ENCODE measurements at regions not wholly inside any gene's neighbourhood (a gene's known extent, or its start where the extent isn't known, plus 50 kb on each side); places are given as distances from the start of the nearest gene placed in this dataset.

DNA sequence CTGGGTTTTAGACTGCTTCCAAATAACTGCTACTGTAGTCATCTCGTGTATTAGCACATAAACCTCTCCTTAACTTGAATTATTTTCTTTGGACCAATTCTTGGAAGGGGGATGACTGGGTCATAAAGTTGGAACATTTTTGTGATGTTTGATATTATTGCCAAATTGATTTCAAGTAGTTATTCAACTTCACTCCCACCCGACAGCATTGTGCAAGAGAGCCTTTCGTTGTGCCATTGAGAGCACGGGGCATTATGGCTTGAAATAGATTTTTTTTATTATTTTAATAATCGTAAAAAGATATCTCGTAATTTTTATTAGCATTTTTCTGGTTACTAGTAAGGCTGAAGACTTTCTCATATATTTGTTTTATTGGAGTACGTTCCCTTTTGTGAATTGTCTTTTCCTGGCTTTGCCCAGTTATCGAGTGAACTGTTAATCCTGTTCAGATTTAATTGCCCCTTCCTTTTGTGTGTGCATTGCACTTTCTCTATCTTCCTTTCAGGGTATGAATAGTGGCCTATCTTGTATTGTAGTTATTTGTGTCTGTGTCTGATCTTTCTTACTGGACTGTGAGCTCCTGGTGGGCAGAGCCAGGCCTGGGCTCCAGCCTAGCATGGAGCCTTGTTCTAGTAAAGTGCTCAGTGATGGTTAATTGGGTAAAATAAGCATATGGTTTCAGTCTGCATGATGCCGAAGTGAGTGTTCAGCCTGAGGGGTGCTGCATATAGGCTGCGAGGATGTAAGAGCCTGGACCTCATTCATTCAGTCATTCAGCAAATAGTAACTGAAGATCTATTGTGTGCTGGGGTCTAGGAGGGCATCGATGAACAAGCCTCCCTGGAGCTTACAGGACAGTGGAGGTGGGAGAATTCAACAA is 93.5 kb upstream of the SHB start:
- no peaks in the 10 kb centered on the region for H3K36me3 ChIP-seq (ENCODE audit: control insufficient read depth, insufficient read depth, low read length)
- H3K9me3 ChIP-seq (ENCODE audit: control insufficient read depth, insufficient read depth, low read length): no peaks in the 10 kb centered on the region

GRCh38 chr9:38160613-38161215 is 91.7 kb upstream of the SHB start:
- H3K4me1 ChIP-seq (ENCODE audit: control insufficient read depth, insufficient read depth, low read length): no peaks in the 10 kb centered on the region
- peaks cover 2% of the 10 kb centered on the region for H3K27me3 ChIP-seq (ENCODE audit: control insufficient read depth, insufficient read depth, low read length)
- H3K4me3 ChIP-seq (ENCODE audit: low read depth, low read length): no peak overlapping the region
- H3K9ac ChIP-seq (ENCODE audit: low read depth, low read length): no peak overlapping the region
- H3K36me3 ChIP-seq (ENCODE audit: control insufficient read depth, insufficient read depth, low read length): no peaks in the 10 kb centered on the region
- H3K9me3 ChIP-seq (ENCODE audit: control insufficient read depth, insufficient read depth, low read length): no peaks in the 10 kb centered on the region

More for the DNA sequence above, 93.5 kb upstream of the SHB start:
- H3K9ac ChIP-seq (ENCODE audit: low read depth, low read length): no peak overlapping the region
- H3K4me3 ChIP-seq (ENCODE audit: low read depth, low read length): no peak overlapping the region
- peaks cover 2% of the 10 kb centered on the region for H3K27me3 ChIP-seq (ENCODE audit: control insufficient read depth, insufficient read depth, low read length)
- H3K4me1 ChIP-seq (ENCODE audit: control insufficient read depth, insufficient read depth, low read length): no peaks in the 10 kb centered on the region

DNA sequence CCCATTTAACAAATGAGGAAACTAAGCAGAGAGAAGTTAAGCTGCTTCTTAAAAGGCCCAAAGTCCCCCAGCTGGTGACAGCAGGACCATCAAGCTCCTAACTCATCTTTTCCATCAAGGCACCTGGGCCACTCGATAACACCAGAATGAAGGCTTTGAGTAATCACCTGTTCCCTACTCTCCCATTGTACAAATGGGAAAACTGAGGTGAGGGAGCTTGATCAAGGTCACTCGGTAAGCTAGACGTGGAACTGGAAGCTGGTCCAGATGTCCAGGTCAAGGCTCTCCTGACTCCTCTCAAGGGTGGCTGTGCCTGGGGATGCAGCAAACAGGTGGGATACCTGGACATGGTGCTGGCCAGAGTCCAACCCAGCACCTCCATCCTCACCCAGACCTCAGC is 90.6 kb upstream of the SHB start:
- H3K27me3 ChIP-seq (ENCODE audit: control insufficient read depth, insufficient read depth, low read length): no peaks in the 10 kb centered on the region
- H3K4me1 ChIP-seq (ENCODE audit: control insufficient read depth, insufficient read depth, low read length): no peaks in the 10 kb centered on the region
- H3K9me3 ChIP-seq (ENCODE audit: control insufficient read depth, insufficient read depth, low read length): no peaks in the 10 kb centered on the region
- H3K36me3 ChIP-seq (ENCODE audit: control insufficient read depth, insufficient read depth, low read length): no peaks in the 10 kb centered on the region
- H3K4me3 ChIP-seq (ENCODE audit: low read depth, low read length): no peak overlapping the region
- H3K9ac ChIP-seq (ENCODE audit: low read depth, low read length): no peak overlapping the region

DNA sequence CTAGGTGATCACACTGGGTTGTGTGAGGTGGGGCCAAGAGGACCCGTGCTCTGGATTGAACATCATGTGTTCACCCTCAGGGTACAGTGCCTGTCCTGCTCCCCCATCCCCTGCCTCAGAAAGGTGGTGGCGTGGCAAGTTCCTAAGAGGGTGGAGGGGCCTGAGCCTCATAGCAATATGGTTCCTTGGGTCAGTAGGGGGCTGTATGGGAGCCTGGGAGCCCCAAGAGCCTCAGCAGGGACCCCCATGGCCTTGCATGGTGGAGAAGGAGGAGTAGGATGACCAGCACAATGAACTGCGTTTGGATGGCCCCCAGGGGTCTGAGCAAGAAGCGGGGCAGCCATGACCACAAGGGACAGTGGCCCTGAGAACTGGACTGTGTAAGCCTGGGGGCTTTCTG is 89.6 kb upstream of the SHB start:
- H3K27me3 ChIP-seq (ENCODE audit: control insufficient read depth, insufficient read depth, low read length): no peaks in the 10 kb centered on the region
- H3K4me3 ChIP-seq (ENCODE audit: low read depth, low read length): no peak overlapping the region
- no peak overlapping the region for H3K9ac ChIP-seq (ENCODE audit: low read depth, low read length)
- no peaks in the 10 kb centered on the region for H3K36me3 ChIP-seq (ENCODE audit: control insufficient read depth, insufficient read depth, low read length)
- H3K9me3 ChIP-seq (ENCODE audit: control insufficient read depth, insufficient read depth, low read length): no peaks in the 10 kb centered on the region
- H3K4me1 ChIP-seq (ENCODE audit: control insufficient read depth, insufficient read depth, low read length): no peaks in the 10 kb centered on the region

DNA sequence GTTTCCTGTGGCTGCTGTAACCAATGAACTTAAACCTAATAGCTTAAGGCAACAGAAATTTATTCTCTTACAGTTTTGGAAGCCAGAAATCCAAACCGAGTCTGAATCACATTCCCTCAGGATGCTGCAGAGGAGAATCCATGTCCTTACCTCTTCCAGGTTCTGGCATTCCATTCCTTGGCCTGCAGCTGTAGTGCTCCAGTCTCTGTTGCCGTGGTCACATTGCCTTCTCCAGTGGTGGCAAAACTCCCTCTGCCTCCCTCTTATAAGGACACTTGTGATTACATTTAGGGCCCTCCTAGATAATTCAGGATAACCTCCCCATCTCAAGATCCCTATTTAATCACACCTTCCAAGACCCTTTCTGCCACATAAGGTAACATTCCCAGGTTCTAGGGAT is 88.7 kb upstream of the SHB start:
- Histone ChIP-seq H3K9me3 (ENCODE audit: control insufficient read depth, insufficient read depth, low read length) (no peaks in the 10 kb centered on the region), H3K9ac (ENCODE audit: low read depth, low read length) (no peak overlapping the region), H3K4me1 (ENCODE audit: control insufficient read depth, insufficient read depth, low read length) (no peaks in the 10 kb centered on the region), H3K27me3 (ENCODE audit: control insufficient read depth, insufficient read depth, low read length) (no peaks in the 10 kb centered on the region), H3K36me3 (ENCODE audit: control insufficient read depth, insufficient read depth, low read length) (no peaks in the 10 kb centered on the region), H3K4me3 (ENCODE audit: low read depth, low read length) (no peak overlapping the region)

- no peaks in the 10 kb centered on the region for H3K9me3 ChIP-seq (ENCODE audit: control insufficient read depth, insufficient read depth, low read length)
- H3K9ac ChIP-seq (ENCODE audit: low read depth, low read length): no peak overlapping the region
- H3K4me1 ChIP-seq (ENCODE audit: control insufficient read depth, insufficient read depth, low read length): no peaks in the 10 kb centered on the region
- no peaks in the 10 kb centered on the region for H3K36me3 ChIP-seq (ENCODE audit: control insufficient read depth, insufficient read depth, low read length)
- H3K4me3 ChIP-seq (ENCODE audit: low read depth, low read length): no peak overlapping the region
- no peaks in the 10 kb centered on the region for H3K27me3 ChIP-seq (ENCODE audit: control insufficient read depth, insufficient read depth, low read length)
These were observed 85.7 kb upstream of the SHB start for GRCh38 chr9:38154501-38155421.

DNA sequence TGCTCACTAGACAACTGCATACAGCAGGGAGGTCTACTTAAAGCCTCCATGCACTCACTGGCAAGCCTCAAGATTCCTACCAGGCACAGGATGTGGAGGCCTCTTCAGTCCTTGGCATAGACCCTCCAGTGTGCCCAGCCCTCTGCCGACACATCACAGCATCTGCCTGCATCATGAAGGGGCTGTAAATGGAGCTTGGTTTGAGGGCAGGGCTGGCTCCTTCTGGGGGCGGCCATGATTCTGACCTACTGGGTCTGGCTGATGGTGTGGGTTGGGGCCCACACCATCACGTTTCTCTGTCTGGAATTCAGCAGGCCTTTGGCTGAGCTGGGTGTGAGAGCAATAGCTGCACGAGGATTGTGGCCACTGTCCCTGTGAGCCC is 84.9 kb upstream of the SHB start:
- no peaks in the 10 kb centered on the region for H3K36me3 ChIP-seq (ENCODE audit: control insufficient read depth, insufficient read depth, low read length)
- no peaks in the 10 kb centered on the region for H3K27me3 ChIP-seq (ENCODE audit: control insufficient read depth, insufficient read depth, low read length)
- no peaks in the 10 kb centered on the region for H3K4me1 ChIP-seq (ENCODE audit: control insufficient read depth, insufficient read depth, low read length)
- no peak overlapping the region for H3K4me3 ChIP-seq (ENCODE audit: low read depth, low read length)
- H3K9me3 ChIP-seq (ENCODE audit: control insufficient read depth, insufficient read depth, low read length): no peaks in the 10 kb centered on the region
- H3K9ac ChIP-seq (ENCODE audit: low read depth, low read length): no peak overlapping the region

DNA sequence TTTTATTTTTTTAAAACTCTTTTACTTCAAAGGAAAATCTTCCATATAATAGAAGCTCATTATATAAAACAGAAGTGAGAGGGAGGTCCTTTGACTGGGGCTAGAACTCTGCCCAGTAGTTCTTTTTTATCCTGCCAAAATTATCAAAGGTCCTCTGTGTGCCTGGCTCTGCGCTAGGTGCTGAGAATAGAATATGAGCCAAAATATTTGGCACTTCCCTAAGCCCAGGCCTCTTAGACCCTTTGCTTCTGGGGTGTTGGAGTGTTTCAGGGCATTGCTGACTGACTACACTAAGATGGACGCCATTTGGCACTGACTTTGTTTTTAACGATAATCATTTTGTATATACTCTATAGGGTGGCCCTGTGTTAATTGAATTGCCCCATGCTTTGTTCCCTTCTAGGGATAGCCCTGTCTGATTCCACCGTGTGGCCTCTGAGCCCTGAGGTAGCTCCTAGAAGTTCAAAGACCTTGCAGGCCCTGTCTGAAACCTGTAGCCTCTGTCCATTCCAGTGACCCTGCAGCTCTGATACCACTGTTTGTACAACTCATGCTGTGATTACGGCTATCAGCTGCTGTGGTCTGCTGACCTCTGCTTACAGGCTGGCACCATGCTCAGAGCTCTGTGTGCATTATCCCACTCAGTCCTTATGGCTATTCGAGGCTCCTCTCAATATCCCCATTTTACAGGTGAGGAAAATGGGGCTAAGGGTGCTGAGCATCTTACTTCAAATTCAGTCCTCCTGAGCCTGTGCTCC is 84.3 kb upstream of the SHB start:
- no peak overlapping the region for H3K4me3 ChIP-seq (ENCODE audit: low read depth, low read length)
- no peak overlapping the region for H3K9ac ChIP-seq (ENCODE audit: low read depth, low read length)
- H3K9me3 ChIP-seq (ENCODE audit: control insufficient read depth, insufficient read depth, low read length): no peaks in the 10 kb centered on the region
- no peaks in the 10 kb centered on the region for H3K4me1 ChIP-seq (ENCODE audit: control insufficient read depth, insufficient read depth, low read length)
- no peaks in the 10 kb centered on the region for H3K36me3 ChIP-seq (ENCODE audit: control insufficient read depth, insufficient read depth, low read length)
- no peaks in the 10 kb centered on the region for H3K27me3 ChIP-seq (ENCODE audit: control insufficient read depth, insufficient read depth, low read length)

DNA sequence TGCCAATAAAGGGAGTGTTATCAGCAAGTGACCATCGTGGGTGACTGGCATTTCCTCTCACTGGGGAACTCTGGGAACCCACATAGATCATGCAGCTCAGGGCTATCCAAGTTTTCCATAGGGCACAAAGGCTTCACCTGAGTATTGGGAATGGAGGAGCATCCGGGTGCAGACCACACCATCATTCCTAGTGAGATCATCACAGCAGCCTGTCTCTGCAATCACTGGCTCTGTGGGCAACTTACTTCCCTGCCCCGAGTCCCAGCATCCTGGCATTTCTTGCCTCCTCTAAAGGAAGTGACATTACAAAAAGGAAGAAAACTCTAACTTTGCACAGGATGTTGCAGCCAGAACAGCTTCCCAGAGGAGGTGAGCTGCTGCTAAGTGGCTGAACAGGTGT is 80.6 kb upstream of the SHB start:
- no peak overlapping the region for H3K4me3 ChIP-seq (ENCODE audit: low read depth, low read length)
- H3K27me3 ChIP-seq (ENCODE audit: control insufficient read depth, insufficient read depth, low read length): no peaks in the 10 kb centered on the region
- H3K36me3 ChIP-seq (ENCODE audit: control insufficient read depth, insufficient read depth, low read length): no peaks in the 10 kb centered on the region
- H3K9ac ChIP-seq (ENCODE audit: low read depth, low read length): no peak overlapping the region
- H3K9me3 ChIP-seq (ENCODE audit: control insufficient read depth, insufficient read depth, low read length): no peaks in the 10 kb centered on the region
- H3K4me1 ChIP-seq (ENCODE audit: control insufficient read depth, insufficient read depth, low read length): no peaks in the 10 kb centered on the region

- Histone ChIP-seq H3K27me3 (ENCODE audit: control insufficient read depth, insufficient read depth, low read length) (no peaks in the 10 kb centered on the region), H3K9me3 (ENCODE audit: control insufficient read depth, insufficient read depth, low read length) (no peaks in the 10 kb centered on the region), H3K4me1 (ENCODE audit: control insufficient read depth, insufficient read depth, low read length) (no peaks in the 10 kb centered on the region), H3K4me3 (ENCODE audit: low read depth, low read length) (no peak overlapping the region), H3K36me3 (ENCODE audit: control insufficient read depth, insufficient read depth, low read length) (no peaks in the 10 kb centered on the region), H3K9ac (ENCODE audit: low read depth, low read length) (no peak overlapping the region)
These were observed 77.8 kb upstream of the SHB start for GRCh38 chr9:38146844-38147243.

DNA sequence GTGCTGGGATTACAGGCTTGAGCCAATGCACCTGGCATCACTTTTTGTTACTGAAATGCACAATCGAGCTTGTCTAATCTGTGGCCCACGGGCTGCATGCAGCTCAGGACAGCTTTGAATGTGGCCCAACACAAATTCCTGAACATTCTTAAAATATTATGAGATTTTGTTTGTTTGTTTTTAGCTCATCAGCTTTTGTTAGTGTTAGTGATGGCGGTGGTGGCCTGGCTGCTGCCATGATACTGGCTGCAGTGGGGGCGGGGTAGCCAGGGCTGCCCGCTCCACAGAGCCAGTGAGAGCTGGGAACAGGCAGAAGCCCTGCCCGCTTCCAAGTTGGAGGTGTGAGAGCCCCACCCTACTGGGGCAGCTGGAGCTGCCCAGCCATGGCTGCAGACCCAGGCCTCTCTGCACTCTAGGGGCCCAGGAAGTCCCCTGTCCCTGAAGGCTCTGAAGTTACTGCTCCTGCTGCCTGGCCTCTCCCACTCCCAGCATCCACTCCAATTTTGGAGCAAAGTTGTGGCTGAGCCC is 76.6 kb upstream of the SHB start:
- no peaks in the 10 kb centered on the region for H3K4me1 ChIP-seq (ENCODE audit: control insufficient read depth, insufficient read depth, low read length)
- peaks cover under 1% of the 10 kb centered on the region for H3K27me3 ChIP-seq (ENCODE audit: control insufficient read depth, insufficient read depth, low read length)
- H3K36me3 ChIP-seq (ENCODE audit: control insufficient read depth, insufficient read depth, low read length): no peaks in the 10 kb centered on the region
- no peaks in the 10 kb centered on the region for H3K9me3 ChIP-seq (ENCODE audit: control insufficient read depth, insufficient read depth, low read length)
- no peak overlapping the region for H3K4me3 ChIP-seq (ENCODE audit: low read depth, low read length)
- no peak overlapping the region for H3K9ac ChIP-seq (ENCODE audit: low read depth, low read length)
